HT-29 (cell line): ENCODE measurements at regions not wholly inside any gene's neighbourhood (a gene's known extent, or its start where the extent isn't known, plus 50 kb on each side); places are given as distances from the start of the nearest gene placed in this dataset.
A peak's percentile ranks its signal among the peaks of the same experiment; 100 is the strongest.

Experiments used
- DNase-seq: peaks from one replicate; pipeline ENCODE4 v3.0.0-alpha.2; 2015; ENCODE audit warnings: low spot score

DNA sequence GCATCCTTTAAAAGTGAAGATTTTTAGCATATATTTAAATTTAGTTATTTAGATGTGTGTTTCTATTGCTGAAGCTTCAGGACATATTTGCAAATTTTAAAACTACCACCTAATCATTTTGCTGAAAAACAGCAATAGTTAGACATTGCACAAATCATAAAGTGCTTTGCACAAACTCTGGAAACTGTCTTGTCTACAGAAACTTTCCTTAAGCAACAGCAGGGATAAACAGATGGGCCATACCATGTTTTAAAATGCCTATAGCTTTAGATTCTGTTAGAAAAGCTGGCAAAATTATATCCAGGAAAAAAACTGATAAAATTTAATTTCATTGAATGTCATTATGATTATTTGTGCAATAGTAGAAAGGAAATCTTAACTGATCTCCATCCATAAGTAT, 1313.9 kb upstream of the ACVR2A start:
- DNase-seq = no peak

DNA sequence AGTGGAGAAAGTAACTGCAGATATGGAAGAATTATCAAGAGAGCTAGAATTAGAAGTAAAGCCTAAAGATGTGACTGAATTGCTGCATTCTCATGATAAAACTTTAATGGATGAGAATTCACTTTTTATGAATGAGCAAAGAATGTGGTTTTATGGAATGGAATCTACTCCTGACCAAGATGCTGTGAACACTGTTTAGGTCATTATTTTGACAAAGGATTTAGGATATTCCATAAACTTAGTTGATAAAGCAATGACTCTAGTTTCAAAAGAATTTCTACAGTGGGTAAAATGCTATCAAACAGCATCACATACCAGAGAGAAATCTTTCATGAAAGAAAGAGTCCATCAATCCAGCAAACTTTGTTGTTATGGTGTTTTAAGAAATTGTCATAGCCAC, 1317.7 kb upstream of the ACVR2A start:
- no peak for DNase-seq

DNA sequence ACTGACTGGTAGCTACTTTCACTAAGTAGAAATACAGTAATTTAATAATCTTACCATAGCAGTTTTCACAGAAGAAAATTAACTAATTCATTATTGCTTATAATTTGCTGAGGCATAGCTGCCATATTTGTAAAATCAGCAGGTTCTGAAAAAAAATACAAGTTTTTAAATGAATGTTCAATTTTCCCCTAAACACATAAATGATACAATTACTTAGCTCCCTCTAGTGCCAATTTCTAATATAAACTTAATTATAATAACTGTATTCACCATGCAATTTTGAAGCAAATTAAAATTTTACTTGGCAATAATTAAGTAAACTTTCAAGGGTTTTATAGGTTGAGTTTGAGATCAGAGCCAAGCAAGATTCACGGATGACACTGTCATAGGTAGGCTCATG, 1321.6 kb upstream of the ACVR2A start:
- DNase-seq = peak; percentile 23

DNA sequence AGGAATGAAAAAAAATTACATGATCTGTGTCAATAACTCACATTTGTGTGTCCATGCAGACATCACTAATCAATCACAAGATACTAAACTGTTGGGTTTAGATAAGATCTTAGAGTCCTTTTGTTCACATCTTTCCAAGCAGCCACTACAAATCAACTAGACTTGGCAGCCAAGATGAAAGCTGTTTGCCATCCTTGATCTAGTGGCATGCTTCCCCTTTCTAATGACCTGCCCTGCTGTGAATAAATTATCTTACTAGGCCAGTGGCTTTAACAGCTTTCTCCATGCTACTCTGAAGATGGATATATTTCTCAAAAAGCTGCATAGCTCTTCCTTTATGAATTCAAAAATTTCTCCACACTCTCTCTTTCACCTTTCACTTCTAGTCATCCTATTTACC, 1338.0 kb upstream of the ACVR2A start:
- no peak for DNase-seq

DNA sequence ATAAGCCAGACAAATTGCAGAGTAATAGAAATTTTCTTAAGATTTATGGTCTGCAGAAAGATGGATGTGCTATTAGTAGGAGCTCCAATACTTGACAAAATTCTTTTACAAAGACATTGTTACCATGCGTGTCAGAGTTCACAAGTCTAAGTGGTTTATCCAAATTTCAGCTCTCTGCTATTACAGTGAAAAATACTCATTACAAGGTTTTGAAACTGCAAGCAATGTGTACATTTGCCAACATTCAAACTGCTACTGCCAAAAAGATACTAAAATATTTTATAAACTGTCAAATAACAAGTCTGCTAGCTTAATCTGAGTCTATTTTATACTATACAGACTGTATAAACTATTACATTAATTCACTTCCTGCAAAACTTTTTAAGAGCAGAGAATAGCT, 1341.5 kb upstream of the ACVR2A start:
- DNase-seq = no peak

DNA sequence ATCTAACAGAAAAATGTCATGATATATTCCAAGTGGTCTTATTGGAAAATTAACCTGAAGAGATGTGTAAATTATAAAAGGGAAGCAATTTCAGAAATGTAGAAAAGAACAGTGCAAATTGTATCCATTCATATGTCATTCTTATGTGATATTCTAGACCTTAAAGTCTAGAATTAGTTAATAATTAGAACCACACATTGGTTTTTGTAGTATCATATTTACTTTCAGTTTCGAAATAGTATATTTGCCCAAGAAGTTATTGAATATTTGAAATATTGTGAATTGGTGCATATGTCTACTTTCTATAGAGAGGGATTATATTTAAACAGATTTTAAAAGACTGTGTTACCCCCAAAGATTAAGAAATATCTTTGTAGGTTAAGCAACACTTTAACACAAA, 1348.6 kb upstream of the ACVR2A start:
- no peak for DNase-seq

DNA sequence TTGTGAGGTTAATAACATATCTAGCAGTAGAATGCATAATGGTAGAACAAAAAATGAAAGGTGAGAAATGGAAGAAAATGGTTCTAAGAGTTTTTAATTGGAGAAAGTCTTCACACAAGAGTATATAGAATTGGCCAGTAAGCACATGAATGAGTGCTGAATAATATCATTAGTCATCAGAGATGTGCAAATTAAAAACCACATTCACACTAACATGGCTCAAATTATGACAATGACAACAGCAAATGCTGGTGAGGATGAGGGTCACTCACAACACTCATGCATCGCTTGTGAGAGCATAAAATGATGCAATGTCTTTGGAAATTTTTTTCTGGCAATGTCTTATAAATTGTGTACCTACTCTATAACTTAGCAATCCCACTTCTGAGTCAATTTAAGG, 1355.4 kb upstream of the ACVR2A start:
- no peak for DNase-seq

DNA sequence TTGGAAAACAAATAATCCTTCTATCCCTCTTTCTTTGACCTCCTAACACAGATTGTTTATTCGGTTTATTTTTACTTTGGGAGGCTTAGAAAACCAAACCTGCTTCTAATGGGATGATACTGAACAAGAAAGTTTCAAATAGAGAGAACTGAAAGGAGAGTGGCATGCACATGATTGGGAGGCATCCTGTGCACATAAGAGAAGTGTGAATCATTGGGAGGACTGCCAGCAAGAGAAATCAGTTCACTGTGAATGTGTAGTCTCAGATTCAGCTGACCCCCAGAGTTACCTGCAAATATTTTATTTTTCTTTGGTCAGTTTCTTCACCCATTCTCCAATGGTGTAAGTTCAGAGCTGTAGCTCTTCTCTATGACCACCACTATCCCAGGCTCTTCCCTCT, 1363.2 kb upstream of the ACVR2A start:
- DNase-seq = no peak

DNA sequence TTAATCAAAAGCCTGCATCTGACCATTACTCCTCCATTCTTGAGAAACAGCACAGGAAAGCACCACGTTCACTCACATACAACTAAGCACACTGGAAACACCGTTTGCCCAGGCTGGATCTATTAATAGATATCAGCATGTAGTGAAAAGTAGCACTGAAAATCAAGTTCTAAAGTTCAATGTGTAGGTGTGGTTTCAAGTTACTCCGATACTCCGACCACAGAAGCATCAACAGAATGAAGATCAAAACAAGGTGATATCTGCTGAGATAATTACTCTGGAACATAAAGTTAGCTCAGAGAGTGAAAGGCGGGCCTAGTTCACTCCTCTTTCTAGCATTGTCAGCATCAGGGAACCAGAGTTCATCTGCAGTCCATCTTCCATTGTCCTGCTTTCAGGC, 1367.4 kb upstream of the ACVR2A start:
- no peak for DNase-seq

DNA sequence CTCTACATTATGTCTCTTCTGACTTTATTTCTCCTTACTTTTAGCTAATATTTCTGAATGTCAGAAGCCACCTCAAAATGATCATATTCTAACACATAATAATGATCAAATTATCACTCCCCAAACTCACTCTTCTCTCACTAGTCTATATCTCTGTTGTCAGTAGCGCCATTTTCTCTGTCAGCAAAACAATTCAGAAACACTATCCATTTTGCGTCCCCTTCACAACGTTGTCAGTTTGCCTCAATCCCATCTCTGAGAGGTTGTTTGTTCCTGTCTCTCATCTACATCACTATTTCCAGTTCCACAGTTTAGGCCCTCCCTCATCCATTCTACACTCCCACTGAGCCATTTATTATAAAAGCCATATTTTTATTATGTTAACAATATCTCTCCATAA, 1376.3 kb upstream of the ACVR2A start:
- no peak for DNase-seq

DNA sequence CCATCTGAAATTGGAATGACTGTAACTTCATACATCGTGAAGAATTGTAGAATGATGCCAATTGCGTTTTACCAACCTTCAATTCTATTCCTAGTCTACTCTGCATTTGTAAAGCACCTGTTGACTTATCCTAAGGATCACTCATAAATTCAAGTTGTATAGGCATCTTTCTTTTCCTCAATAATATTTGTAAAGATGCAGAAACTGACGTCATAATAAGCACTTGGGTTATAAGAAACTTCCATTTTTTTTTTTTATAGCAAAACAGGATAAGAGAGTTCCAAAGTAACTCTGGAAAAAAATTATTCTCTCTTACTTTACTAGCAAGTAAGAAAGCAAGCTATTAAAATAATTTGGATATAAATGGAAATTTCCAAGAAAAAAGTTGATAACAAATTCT, 1377.4 kb upstream of the ACVR2A start:
- DNase-seq = no peak

DNA sequence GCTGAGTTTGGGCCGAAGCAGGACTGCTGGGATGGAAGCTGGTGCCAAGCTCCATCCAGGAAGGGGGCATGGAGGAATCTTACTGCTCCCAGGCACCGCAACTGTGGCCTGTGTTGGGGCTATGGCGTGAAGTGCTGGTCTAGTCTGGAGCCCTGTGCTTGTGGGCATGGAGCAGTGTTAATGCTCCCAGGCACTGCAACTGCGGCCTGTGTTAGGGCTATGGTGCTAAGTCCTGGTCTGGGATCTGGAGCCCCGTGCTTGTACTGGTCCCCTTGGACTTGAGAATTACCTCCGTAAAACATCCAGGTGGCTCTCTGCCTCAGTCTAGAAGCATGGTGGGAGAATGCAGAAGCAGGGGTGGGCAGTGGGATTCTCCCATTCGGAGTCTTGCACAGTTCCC, 1379.4 kb upstream of the ACVR2A start:
- no peak for DNase-seq

DNA sequence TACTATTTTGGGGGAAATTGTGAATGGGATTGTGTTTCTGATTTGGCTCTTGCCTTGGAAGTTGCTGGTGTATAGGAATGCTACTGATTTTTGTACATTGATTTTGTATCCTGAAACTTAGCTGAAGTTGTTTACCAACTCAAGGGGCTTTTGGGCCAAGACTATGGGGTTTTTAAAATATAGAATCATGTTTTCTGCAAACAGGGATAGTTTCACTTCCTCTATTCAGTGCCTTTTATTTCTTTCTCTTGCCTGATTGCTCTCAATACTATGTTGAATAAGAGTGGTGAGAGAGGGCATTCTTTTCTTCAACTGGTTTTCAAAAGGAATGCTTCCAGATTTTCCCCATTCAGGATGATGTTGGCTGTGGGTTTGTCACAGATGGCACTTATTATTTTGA, 1383.8 kb upstream of the ACVR2A start:
- no peak for DNase-seq

DNA sequence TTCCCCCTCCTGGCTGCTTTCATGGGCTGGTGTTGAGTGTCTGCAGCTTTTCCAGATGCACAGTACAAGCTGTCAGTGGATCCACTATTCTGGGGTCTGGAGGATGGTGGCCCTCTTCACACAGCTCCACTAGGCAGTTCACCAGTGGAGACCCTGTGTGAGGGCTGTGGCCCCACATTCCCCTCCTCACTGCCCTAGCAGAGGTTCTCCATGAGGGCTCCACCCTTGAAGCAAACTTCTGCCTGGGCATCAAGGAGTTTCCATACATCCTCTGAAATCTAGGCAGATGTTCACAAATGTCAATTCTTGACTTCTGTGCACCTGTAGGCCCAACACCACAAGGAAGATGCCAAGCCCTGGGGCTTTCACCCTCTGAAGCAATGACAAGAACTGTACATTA, 1386.2 kb upstream of the ACVR2A start:
- DNase-seq = no peak

DNA sequence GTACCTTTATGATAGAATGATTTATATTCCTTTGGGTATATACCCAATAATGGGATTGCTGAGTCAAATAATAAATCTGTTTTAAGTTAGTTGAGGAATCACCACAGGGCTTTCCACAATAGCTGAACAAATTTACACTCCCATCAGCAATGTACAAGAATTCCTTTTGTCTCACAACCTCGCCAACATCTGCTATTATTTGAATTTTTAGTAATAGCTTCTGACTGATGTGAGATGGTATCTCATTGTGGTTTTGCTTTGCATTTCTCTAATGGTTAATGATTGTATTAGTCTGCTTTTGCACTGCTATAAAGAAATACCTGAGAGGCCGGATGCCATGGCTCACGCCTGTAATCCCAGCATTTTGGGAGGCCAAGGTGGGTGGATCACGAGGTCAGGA, 1387.6 kb upstream of the ACVR2A start:
- DNase-seq = no peak

DNA sequence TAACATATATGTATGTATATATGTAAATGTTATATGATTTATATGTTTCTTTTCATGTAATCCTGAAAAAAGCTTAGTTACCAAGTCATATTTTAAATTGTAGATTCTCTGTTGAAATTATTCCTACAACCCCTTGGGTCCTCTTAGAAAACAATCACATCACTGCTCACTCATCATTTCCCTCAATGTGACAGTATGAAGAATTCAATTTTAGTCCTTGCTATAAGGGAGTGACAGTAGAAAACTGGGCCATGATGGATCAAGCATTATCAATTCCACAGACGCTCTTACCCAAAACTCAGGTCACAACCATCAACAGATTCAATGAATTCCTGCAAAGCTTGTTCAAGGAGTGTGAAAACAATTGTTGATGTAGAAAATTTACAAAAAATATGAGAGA, 1389.5 kb upstream of the ACVR2A start:
- no peak for DNase-seq

DNA sequence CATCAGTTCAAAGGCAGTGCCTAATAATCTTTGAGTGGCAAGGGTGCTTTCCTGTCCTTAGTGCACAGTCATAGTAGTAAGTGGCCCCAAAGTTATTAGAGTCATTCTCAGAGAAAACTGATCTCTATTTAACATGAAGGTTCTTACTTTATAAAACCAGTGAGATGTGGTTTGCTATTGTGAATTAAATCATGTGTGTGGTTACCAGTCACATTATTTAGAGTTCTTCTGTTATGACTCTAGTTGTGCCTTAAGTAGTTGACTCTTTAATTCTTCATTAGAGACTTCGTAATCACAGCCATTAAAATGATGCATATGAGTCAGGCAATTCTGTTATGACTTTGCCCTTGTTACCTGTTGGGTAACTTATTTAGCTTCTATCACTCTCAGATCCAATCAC, 1392.9 kb upstream of the ACVR2A start:
- DNase-seq = no peak

DNA sequence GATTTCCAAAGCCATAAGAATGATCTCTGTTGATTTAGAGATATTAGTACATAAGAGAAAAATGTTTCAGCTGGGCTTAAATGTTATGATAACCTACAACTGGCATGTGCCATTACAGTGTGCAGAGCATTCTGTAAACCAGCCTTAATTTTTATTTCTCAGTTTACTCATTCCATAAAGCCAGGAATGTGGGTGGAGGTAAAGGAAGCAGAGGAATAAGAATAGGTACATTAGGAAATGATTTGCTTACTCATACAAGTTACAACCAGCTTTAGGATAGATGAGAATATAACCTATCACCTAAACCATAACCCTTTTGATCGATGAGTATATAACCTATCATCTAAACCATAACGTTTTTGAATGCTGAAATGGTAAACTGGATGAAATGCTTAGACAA, 1394.7 kb upstream of the ACVR2A start:
- peak; percentile 18 for DNase-seq

DNA sequence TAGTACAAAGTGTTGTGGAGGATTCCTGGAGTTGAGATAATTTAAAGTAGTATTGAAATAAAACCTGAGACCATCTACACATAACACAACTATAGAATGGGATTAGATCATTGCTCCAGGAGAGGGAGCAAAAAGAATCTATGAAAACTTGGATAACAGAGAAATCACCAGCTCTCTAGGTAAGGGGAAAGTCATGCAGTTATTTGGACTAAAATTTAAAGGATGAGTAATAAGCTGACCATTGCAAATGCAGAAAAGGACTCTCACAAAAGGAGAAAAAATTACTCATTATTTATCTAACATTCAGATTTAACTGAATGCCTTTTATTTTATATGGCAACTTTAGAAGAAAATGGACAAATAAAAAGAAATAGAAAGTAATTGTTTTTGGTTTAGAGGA, 1399.8 kb upstream of the ACVR2A start:
- DNase-seq = no peak

DNA sequence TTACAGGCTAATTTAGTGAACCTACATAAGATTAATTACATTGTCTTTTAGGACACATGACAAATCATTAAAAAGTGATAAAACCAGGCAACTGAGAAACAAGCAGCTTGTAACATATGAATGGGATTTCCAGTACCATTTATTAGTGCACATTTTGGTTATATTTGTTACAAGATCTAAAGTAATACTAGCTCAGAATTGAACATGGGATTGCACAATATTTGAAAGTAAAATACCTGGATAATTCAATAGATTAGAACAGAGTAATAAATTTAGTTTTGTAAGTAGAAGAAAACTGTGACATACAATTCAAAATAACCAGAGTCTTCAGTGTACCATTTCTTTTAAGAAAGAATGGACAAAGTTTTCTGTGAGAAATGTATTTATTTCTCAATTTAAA, 1400.7 kb upstream of the ACVR2A start:
- no peak for DNase-seq

DNA sequence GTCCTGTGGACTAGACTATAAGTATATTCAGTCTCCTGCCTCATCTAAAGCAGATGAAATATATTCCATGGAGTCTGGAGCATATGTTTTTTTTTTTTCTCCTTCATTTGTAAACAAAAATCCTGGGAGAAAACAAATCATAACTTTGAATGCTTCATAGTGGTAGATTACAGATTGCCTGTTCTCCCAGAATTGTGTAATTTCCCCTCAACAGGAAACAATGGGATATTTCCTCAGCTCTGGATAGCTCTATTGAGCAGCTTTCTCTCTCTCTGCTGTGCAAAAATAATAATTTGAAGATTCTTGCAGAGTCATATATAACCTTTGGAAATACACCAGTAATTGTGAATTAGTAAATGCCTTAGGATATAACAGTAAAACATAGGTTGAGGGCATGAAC, 1406.6 kb upstream of the ACVR2A start:
- DNase-seq = no peak

DNA sequence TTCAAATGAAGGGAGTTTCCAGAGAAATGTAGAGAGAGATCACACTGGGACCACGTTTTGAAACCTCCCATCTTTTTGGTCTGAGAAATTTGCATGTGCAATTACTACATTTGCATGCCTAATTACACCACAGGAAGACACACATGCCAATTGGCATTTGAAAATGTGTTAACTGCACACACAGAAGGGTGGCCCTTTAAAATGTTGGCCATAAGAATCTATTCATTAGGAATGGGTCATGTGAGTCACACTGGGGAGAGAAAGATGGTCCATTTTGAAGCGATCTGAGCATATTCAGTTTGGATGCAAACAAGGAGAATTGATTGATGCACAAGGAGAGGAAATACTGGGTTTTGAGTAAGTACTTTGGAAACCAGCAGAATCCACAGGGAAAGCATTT, 1407.1 kb upstream of the ACVR2A start:
- no peak for DNase-seq

DNA sequence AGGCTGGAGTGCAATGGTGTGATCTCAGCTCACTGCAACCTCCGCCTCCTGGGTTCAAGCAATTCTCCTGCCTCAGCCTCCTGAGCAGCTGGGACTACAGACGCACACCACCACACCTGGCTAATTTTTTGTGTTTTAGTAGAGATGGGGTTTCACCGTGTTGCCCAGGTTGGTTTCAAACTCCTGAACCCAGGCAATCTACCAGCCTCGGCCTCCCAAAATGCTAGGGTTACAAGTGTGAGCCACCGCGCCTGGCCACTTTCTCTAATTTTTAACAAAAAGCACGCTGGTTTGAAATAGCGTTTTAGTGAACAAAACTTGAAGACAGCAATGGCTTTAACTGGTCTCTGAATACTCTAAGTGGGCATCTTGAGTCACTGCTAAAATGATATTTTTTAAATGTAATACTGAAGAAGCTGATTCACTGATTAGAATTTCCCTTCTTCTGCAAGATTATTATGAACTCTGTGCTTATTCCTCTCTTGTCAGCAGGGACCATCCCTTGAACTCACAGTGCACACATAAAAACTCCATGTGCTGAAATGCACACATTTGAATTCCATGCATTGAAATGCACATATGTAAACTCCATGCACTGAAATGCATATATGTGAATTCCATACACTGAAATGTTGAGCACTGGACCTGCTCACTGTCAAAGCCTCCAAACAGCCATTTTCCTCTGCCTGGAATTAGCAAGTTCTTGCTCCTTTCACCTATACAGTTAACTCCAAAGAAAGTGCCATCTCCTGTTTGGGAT, 1411.5 kb upstream of the ACVR2A start:
- no peak for DNase-seq

DNA sequence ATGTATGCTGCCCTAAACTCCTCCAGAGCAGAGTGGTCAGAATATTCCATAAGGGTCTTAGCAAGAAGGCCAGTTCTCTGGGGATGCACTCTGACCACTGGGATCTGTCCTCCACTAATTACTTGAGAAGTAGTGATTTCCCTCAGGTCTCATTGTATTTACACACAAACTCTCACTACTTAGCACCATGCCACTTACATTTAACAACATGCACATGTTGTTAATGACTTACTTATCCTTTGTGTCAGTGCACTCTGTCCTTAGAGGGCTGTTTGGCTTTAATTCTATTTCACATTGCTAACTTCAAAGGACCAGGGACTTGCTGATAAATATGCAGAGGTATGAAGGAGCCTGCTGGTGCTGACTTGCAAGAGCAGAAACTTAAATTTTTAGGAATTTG, 1415.5 kb upstream of the ACVR2A start:
- no peak for DNase-seq
